Suppressor macrophage treated with lipopolysaccharide for 1 hour (primary cell): ENCODE measurements at regions not wholly inside any gene's neighbourhood (a gene's known extent, or its start where the extent isn't known, plus 50 kb on each side); places are given as distances from the start of the nearest gene placed in this dataset.
"Not testable (repeated sequence)": the region's sequence is repeated elsewhere in the genome, so short reads cannot be mapped to it uniquely, and the experiment has no call there.

ENCODE experiments used
- DNase-seq, 3 donors: peaks; one replicate each; pipeline ENCODE4 v3.0.0-alpha.2; 2020 to 2022

GRCh38 chr7:79952399-79952798 is 182.2 kb upstream of the GNAI1 start:
- DNase-seq, result no peak

GRCh38 chr7:79951415-79951814 is 183.2 kb upstream of the GNAI1 start:
- no peak for DNase-seq

- no peak for DNase-seq
These were observed 184.9 kb upstream of the GNAI1 start for GRCh38 chr7:79949778-79950177.

- DNase-seq, result no peak
These were observed 198.2 kb upstream of the GNAI1 start for GRCh38 chr7:79936281-79936983.

GRCh38 chr7:79934727-79935126 is 199.9 kb upstream of the GNAI1 start:
- DNase-seq, result no peak

- DNase-seq, result no peak
These were observed 201.5 kb upstream of the GNAI1 start for GRCh38 chr7:79933144-79933543.

GRCh38 chr7:79930604-79931003 is 204.0 kb upstream of the GNAI1 start:
- DNase-seq, result no peak

GRCh38 chr7:79927116-79927515 is 207.5 kb upstream of the GNAI1 start:
- no peak for DNase-seq

GRCh38 chr7:79923953-79924352 is 210.7 kb upstream of the GNAI1 start:
- no peak for DNase-seq

- no peak for DNase-seq
These were observed 211.7 kb upstream of the GNAI1 start for GRCh38 chr7:79922894-79923293.

GRCh38 chr7:79921976-79922375 is 212.7 kb upstream of the GNAI1 start:
- DNase-seq, result no peak

- DNase-seq, result not testable (repeated sequence)
These were observed 216.0 kb upstream of the GNAI1 start for GRCh38 chr7:79918632-79919031.

GRCh38 chr7:79915346-79915745 is 219.3 kb upstream of the GNAI1 start:
- DNase-seq, result not testable (repeated sequence)

- no peak for DNase-seq
These were observed 222.4 kb upstream of the GNAI1 start for GRCh38 chr7:79912213-79912633.

- DNase-seq, result no peak
These were observed 223.2 kb upstream of the GNAI1 start for GRCh38 chr7:79911420-79911819.

- no peak for DNase-seq
These were observed 225.5 kb upstream of the GNAI1 start for GRCh38 chr7:79909176-79909575.

GRCh38 chr7:79897166-79897565 is 237.5 kb upstream of the GNAI1 start:
- DNase-seq, result no peak

GRCh38 chr7:79893991-79894390 is 240.6 kb upstream of the GNAI1 start:
- DNase-seq, result no peak

GRCh38 chr7:79882922-79883321 is 251.7 kb upstream of the GNAI1 start:
- DNase-seq, result no peak

GRCh38 chr7:79880312-79880711 is 254.3 kb upstream of the GNAI1 start:
- no peak for DNase-seq

- DNase-seq, result no peak
These were observed 256.7 kb upstream of the GNAI1 start for GRCh38 chr7:79877874-79878465.

- no peak for DNase-seq
These were observed 257.8 kb upstream of the GNAI1 start for GRCh38 chr7:79876848-79877252.

- DNase-seq, result no peak
These were observed 259.8 kb upstream of the GNAI1 start for GRCh38 chr7:79874797-79875196.

- DNase-seq, result no peak
These were observed 262.5 kb upstream of the GNAI1 start for GRCh38 chr7:79872176-79872575.

- no peak for DNase-seq
These were observed 266.6 kb upstream of the GNAI1 start for GRCh38 chr7:79868010-79868409.
